T-helper 17 cell (primary cell): ENCODE measurements at regions not wholly inside any gene's neighbourhood (a gene's known extent, or its start where the extent isn't known, plus 50 kb on each side); places are given as distances from the start of the nearest gene placed in this dataset.

Experiments
- ATAC-seq: fragments of 150-1000 bp; cut with Tn5 transposase; 2 replicates; pipeline ENCODE4 v1.10.0; 2021; ENCODE audit warnings: mild to moderate bottlenecking, moderate library complexity
- DNase-seq, 3 donors: peaks; one replicate each; pipeline versions ENCODE4 v3.0.0 to v3.0.0-alpha.2; 2020 to 2021
- H3K9me3 ChIP-seq: one replicate; pipeline ENCODE4 v1.7.0; 2013; ENCODE audit warnings: low read length, mild to moderate bottlenecking; ENCODE audit not compliant: control insufficient read depth, poor library complexity, severe bottlenecking
- H3K27ac Mint-ChIP-seq: one replicate; pipeline ENCODE4 v1.8.0; 2022; ENCODE audit warnings: mild to moderate bottlenecking, moderate library complexity, mixed read lengths
- H3K27me3 Mint-ChIP-seq: one replicate; pipeline ENCODE4 v1.8.0; 2022; ENCODE audit warnings: mixed read lengths
- H3K36me3 Mint-ChIP-seq: one replicate; pipeline ENCODE4 v1.8.0; 2022; ENCODE audit warnings: low read depth, mixed read lengths
- H3K4me1 Mint-ChIP-seq: one replicate; pipeline ENCODE4 v1.8.0; 2022; ENCODE audit warnings: mild to moderate bottlenecking, mixed read lengths
- H3K4me3 Mint-ChIP-seq: one replicate; pipeline ENCODE4 v1.8.0; 2022; ENCODE audit warnings: mild to moderate bottlenecking, moderate library complexity, mixed read lengths

DNA sequence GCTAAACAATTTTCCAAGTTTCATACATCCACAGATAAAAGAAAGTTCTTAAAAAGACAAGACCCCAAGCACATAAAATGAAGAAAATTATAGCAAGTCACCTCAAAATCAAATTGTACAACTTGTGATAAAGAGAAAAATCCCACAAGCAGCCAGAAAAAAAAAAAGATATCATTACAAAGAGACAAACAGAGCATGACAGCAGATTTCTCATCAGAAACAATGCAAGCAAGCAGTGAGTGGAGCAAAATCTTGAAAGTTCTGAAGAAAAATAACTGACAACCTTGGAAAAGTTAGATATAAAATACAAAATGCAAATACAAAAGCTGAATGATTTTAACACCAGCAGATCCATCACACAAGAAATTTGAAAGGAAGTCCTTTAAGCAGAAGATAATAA, 194.5 kb upstream of the SOX5 start:
- no peaks in the 10 kb centered on the region for H3K4me1 Mint-ChIP-seq
- no peaks in the 10 kb centered on the region for H3K36me3 Mint-ChIP-seq
- no peaks in the 10 kb centered on the region for H3K27me3 Mint-ChIP-seq
- no peak overlapping the region for H3K4me3 Mint-ChIP-seq
- DNase-seq, result no peak
- H3K9me3 ChIP-seq, result no peaks in the 10 kb centered on the region
- ATAC-seq, result no peak
- no peak overlapping the region for H3K27ac Mint-ChIP-seq

DNA sequence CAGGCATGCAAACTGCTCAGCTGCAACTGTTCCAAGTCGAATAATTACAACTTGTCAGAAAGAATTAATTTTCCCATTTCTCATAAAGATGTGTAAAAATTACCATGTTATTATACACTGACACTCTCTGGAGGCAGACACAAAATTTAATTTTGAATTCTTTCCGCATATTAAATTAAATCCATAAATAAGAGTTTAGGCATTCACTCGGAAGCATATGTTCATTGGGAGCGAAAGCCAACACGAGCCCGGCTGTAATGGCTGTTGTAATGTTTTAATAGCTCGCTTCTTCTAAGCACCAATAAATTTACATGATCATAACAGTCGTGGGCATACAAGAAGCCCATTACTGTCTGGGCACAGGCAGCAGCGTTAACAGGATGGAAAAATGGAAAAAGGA, 189.6 kb upstream of the SOX5 start:
- Mint-ChIP-seq H3K27ac (no peak overlapping the region), H3K4me1 (no peaks in the 10 kb centered on the region), H3K36me3 (no peaks in the 10 kb centered on the region), H3K27me3 (no peaks in the 10 kb centered on the region), H3K4me3 (no peak overlapping the region)
- DNase-seq (no peak), ATAC-seq (no peak)
- H3K9me3 ChIP-seq, result no peaks in the 10 kb centered on the region

DNA sequence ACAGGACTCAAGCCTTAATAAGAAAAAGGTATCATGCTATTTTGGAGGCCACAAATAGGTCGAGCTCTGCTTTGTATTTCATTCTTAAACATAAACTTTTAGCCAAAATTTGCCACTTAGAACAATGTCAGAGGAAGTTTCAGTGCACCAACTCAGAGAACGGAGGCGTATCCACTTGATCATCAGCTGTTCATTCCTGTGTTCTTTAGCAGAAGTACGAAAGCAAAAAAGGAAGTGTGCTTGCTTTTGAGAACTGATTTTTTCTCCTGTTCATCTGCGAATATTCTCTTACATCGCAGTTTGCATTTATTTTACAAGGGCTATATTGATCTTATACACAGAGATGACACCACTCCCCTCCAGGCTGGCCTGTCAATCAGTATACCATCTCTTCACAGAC, 188.6 kb upstream of the SOX5 start:
- Mint-ChIP-seq H3K36me3 (no peaks in the 10 kb centered on the region), H3K4me3 (no peak overlapping the region), H3K27me3 (no peaks in the 10 kb centered on the region), H3K4me1 (no peaks in the 10 kb centered on the region), H3K27ac (no peak overlapping the region)
- DNase-seq (no peak), ATAC-seq (no peak)
- no peaks in the 10 kb centered on the region for H3K9me3 ChIP-seq

DNA sequence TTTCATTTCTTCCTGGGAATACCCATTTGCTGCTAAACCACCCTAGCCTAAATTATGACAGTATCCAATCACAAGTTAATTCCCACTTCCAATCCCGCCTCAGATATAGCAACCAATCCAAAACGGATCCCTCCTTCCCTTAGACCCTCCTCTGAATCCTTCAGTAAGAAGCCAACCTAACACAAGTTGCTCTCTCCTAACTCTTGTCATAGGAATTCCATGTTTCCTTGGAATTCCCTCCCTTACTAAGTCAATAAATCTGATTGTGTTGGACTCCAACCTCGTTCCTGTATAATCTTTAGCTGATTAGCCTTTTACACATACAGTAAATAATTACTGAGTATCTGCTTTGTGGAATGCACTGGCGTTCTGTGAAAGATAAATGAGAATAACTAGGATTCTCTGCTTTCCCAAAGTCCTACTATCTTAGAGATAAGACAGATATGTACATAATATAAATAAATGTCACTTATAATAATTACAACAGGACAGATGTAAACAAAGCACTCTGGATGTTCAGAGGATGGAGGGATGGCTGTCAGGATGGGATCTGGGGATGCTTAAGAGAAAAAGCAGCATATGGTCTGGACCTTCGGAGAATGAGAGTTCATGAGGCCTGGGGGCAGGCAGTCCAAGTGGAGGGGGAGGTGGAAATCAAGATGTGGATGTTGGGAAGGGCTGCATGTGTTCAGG, 185.8 kb upstream of the SOX5 start:
- DNase-seq, result no peak
- H3K4me3 Mint-ChIP-seq, result no peak overlapping the region
- H3K36me3 Mint-ChIP-seq, result no peaks in the 10 kb centered on the region
- ATAC-seq, result no peak
- H3K9me3 ChIP-seq, result no peaks in the 10 kb centered on the region
- H3K27ac Mint-ChIP-seq, result no peak overlapping the region
- H3K4me1 Mint-ChIP-seq, result no peaks in the 10 kb centered on the region
- no peaks in the 10 kb centered on the region for H3K27me3 Mint-ChIP-seq

DNA sequence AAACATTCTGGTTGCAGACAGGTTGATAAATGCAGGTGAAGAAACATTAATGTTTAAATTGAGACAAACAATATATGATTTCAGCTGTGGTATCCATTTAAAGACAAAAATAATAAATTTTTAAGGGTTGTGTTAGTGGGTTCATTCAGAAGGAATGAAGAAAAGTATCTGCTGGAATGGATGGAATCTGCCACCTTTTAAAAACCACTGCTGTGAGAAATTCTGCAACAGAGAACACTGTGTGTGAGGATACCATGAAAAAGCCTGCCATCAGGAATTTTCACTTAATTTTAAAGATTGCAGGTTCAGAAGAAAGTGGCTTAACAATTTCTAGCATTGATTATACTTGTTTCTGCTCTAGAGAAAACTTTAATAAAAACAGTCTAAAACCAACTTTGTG, 184.6 kb upstream of the SOX5 start:
- no peak overlapping the region for H3K27ac Mint-ChIP-seq
- H3K4me3 Mint-ChIP-seq, result no peak overlapping the region
- no peaks in the 10 kb centered on the region for H3K4me1 Mint-ChIP-seq
- H3K36me3 Mint-ChIP-seq, result no peaks in the 10 kb centered on the region
- ATAC-seq, result no peak
- DNase-seq, result no peak
- no peaks in the 10 kb centered on the region for H3K27me3 Mint-ChIP-seq
- H3K9me3 ChIP-seq, result no peaks in the 10 kb centered on the region

DNA sequence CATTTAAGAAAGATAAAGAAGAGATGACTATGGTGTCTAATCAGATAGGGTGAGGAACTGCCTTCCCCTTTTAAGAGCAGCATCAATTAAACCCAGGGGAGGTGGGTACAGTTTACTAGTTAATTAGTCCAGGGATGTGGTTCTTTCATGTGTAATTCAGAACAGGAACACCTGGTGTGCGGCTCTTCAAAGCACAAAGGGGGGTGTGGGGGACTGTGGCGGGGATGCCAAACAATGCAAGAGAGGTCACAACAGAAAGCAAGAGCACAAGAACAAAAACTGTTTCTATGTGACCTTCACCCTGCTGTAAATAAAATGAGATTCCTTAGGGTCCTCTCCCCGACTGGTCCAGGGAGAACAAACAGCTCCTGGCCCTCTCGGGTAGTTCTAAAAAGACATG, 183.9 kb upstream of the SOX5 start:
- no peaks in the 10 kb centered on the region for H3K27me3 Mint-ChIP-seq
- no peak for DNase-seq
- no peaks in the 10 kb centered on the region for H3K9me3 ChIP-seq
- no peaks in the 10 kb centered on the region for H3K36me3 Mint-ChIP-seq
- no peak overlapping the region for H3K4me3 Mint-ChIP-seq
- ATAC-seq, result no peak
- no peaks in the 10 kb centered on the region for H3K4me1 Mint-ChIP-seq
- no peak overlapping the region for H3K27ac Mint-ChIP-seq

DNA sequence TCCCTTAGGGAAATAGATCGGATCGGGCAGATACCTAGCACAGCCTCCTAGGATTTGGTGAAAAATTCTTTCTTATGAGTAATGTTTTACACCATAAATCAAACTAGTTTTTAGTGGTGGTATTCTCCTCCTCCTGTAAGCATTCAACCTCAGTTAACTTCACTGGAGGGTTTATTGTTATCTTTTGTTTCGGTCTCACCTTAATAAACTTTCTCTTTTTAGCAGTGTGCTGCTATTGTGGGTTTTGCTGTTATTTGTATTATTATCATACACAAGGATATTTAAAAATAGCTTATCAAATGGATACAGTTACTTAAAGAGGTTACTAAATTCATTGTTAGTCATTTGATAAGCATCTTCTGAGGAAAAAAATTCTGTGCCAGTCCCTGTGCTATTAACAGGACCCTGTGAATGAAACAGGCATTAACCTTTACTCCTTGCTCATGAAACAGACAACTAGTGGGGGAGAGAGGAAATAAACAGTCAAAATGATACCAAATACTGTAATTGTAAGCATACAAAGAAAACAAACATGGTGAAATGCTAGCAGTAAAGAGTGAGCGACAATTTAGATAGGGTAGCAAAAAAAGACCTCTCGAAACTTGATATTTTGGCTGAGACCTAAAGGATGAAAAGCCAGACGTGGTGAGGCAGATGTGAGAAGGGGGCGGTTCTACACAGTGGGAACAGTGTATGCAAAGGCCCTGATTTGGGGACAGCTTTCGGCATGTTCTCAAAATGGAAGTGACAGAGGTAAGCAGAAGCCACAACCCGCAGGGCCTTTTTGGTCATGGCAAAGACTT, 178.7 kb upstream of the SOX5 start:
- ATAC-seq, result no peak
- no peak for DNase-seq
- H3K27me3 Mint-ChIP-seq, result no peaks in the 10 kb centered on the region
- H3K36me3 Mint-ChIP-seq, result no peaks in the 10 kb centered on the region
- H3K4me1 Mint-ChIP-seq, result no peaks in the 10 kb centered on the region
- H3K4me3 Mint-ChIP-seq, result no peak overlapping the region
- H3K27ac Mint-ChIP-seq, result no peak overlapping the region
- no peaks in the 10 kb centered on the region for H3K9me3 ChIP-seq

DNA sequence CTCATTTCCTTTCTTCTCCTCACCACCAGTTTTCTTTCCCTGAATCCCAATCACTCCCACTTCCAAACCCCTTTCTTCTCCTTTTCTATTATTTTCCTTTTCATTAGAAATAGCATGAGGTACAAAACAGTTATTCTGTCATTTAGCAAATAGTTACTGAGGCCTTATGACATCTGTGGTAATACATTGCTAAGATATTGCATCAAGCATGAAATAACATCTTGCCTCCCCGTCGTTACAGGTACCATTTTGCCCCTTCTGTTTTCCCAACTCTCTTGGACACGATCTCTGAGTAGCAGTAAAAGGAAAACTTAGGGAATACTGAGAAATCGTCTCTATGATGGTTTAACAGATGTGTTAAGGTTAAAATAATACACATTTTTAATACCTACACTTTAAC, 175.8 kb upstream of the SOX5 start:
- no peaks in the 10 kb centered on the region for H3K9me3 ChIP-seq
- no peak overlapping the region for H3K4me3 Mint-ChIP-seq
- H3K27me3 Mint-ChIP-seq, result no peaks in the 10 kb centered on the region
- DNase-seq (no peak), ATAC-seq (no peak)
- H3K4me1 Mint-ChIP-seq, result no peaks in the 10 kb centered on the region
- H3K36me3 Mint-ChIP-seq, result no peaks in the 10 kb centered on the region
- H3K27ac Mint-ChIP-seq, result no peak overlapping the region

DNA sequence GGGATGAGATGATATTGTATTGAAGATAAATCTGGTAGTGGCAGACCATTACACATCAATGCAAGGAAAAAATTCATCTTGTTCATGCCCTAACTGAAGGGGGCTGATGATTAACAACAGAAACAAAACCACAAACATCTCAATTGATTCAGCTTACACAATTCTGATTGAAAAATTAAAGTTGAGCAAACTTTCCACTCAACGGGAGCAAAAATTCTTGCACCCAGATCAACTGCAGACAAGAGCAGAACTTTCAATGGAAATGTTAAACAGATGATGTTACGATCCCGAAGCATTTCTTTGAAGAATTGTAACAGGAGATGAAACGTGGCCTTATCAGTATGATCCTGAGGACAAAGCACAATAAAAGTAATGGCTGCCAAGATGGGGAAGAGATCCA, 172.4 kb upstream of the SOX5 start:
- H3K27ac Mint-ChIP-seq, result no peak overlapping the region
- DNase-seq (no peak), ATAC-seq (no peak)
- no peaks in the 10 kb centered on the region for H3K36me3 Mint-ChIP-seq
- no peaks in the 10 kb centered on the region for H3K4me1 Mint-ChIP-seq
- H3K27me3 Mint-ChIP-seq, result no peaks in the 10 kb centered on the region
- H3K9me3 ChIP-seq, result no peaks in the 10 kb centered on the region
- H3K4me3 Mint-ChIP-seq, result no peak overlapping the region

DNA sequence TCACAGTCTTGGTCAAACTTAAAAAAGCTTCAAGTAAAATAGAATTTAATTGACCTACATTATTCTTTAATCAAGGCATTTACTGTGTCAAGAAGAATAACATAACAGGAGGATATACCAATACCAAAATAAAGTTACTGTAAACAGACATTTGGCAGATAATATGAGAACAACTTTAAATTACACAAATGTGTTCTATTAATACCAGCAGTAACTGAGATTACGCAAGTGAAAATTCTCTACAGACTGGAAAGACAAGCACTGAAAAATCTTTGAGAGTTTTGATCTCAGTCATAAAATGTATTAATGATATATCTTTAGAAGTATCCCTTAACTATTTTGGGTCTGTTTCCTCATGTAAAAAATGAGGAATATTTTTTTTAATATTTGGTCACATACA, 169.2 kb upstream of the SOX5 start:
- H3K9me3 ChIP-seq, result no peaks in the 10 kb centered on the region
- Mint-ChIP-seq H3K27ac (no peak overlapping the region), H3K4me1 (no peaks in the 10 kb centered on the region), H3K4me3 (no peak overlapping the region), H3K36me3 (no peaks in the 10 kb centered on the region), H3K27me3 (no peaks in the 10 kb centered on the region)
- DNase-seq (no peak), ATAC-seq (no peak)

DNA sequence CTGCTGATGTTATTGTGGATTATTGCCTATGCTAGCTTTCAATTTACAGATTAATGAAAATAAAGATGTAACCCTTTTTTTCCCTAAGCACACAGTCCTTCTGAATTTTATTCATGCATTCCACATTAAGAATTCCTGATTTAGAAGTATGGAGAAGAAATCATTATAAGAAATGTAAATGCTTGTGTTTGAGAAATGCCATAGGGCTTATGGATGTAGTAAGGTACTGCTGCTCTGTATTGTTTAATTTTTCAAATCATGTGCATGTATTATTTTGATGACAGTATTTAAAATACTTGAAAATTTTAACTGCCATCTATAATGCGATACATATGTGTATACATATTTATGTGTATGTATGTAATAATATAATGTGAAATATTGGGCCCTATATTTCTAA, 167.1 kb upstream of the SOX5 start:
- Mint-ChIP-seq H3K27ac (no peak overlapping the region), H3K4me3 (no peak overlapping the region), H3K4me1 (no peaks in the 10 kb centered on the region), H3K36me3 (no peaks in the 10 kb centered on the region), H3K27me3 (no peaks in the 10 kb centered on the region)
- no peak for ATAC-seq
- no peak for DNase-seq
- H3K9me3 ChIP-seq, result no peaks in the 10 kb centered on the region

DNA sequence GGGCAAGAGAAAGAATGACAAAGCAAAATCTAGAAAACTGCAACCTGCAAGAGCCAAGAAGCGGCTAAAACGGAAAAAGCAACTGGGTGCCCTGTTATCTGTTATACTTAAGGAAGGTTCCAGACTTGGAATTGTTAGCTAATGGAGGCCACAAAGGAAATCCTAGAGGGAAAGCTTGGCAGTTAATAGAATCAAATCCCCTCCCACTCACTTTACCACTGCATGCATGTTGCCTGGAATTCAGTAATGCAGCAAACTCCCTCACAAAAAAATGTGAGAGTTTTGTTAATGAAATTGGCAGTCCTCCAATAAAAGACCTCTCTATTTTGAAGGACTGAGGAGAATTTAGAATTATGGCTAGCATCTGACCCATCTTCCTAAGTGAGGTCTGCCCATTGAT, 164.2 kb upstream of the SOX5 start:
- Mint-ChIP-seq H3K27me3 (no peaks in the 10 kb centered on the region), H3K36me3 (no peaks in the 10 kb centered on the region), H3K4me3 (no peak overlapping the region), H3K27ac (no peak overlapping the region), H3K4me1 (no peaks in the 10 kb centered on the region)
- no peaks in the 10 kb centered on the region for H3K9me3 ChIP-seq
- DNase-seq, result no peak
- no peak for ATAC-seq

DNA sequence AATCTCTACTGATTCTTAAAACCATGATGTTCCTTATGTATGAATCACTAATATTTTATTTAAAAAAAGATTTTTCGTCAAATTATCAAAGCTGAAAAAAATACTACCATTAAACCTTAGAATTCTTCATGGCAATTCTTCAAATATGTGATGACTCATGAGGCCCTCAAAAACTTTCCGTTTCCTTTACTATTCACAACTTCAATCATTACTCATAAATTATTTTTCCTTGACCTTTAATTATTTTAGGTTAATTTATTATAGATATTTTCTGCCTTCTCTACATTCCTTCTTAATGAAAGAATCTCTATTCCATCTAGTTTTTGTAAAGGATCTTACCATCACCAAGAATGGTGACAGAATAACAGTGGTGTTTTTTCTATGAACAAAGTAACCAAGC, 162.1 kb upstream of the SOX5 start:
- H3K27ac Mint-ChIP-seq, result no peak overlapping the region
- no peak for DNase-seq
- H3K4me1 Mint-ChIP-seq, result no peaks in the 10 kb centered on the region
- ATAC-seq, result no peak
- no peak overlapping the region for H3K4me3 Mint-ChIP-seq
- H3K36me3 Mint-ChIP-seq, result no peaks in the 10 kb centered on the region
- H3K27me3 Mint-ChIP-seq, result no peaks in the 10 kb centered on the region
- no peaks in the 10 kb centered on the region for H3K9me3 ChIP-seq

DNA sequence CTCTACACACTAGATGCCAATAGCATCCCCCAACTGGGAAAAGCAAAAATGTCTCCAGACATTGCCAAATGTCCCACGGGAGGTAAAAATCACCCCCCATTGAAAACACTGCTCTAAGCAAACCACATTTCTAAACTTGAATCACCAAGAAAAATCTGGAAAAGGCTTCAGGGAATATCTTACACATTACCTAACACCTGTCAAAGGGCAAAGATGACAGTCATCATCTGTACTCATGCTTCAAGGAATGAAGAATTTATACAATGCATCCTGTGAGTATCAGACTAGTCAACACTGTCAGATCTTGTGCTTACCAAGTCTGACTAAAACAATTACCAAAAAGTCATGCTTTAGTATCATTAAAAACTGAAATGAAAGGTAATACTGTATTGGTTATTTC, 161.6 kb upstream of the SOX5 start:
- no peaks in the 10 kb centered on the region for H3K27me3 Mint-ChIP-seq
- ATAC-seq (no peak), DNase-seq (no peak)
- no peaks in the 10 kb centered on the region for H3K9me3 ChIP-seq
- H3K4me3 Mint-ChIP-seq, result no peak overlapping the region
- H3K4me1 Mint-ChIP-seq, result no peaks in the 10 kb centered on the region
- H3K27ac Mint-ChIP-seq, result no peak overlapping the region
- no peaks in the 10 kb centered on the region for H3K36me3 Mint-ChIP-seq
